Left lung (tissue), 4 donors: ENCODE measurements at regions not wholly inside any gene's neighbourhood (a gene's known extent, or its start where the extent isn't known, plus 50 kb on each side); places are given as distances from the start of the nearest gene placed in this dataset.

Experiments used
- ATAC-seq: fragments of 200-7000 bp; cut with Tn5 transposase; one replicate; pipeline ENCODE4 v1.9.1; 2020; ENCODE audit warnings: moderate library complexity
- DNase-seq, 4 donors: peaks; one replicate each; pipeline ENCODE4 v3.0.0-alpha.2; 2013 to 2020
- H3K27ac ChIP-seq, 2 donors: fragments of 200-600 bp; sonication (generic) in 1 of 2; one replicate each; pipeline versions ENCODE4 v1.5.0 to v1.8.0; 2020 to 2021
- H3K27me3 ChIP-seq, 2 donors: fragments of 200-600 bp; sonication (generic) in 1 of 2; one replicate each; pipeline versions ENCODE4 v1.5.0 to v1.8.0; 2020 to 2021
- H3K36me3 ChIP-seq, 2 donors: fragments of 200-600 bp; sonication (generic) in 1 of 2; one replicate each; pipeline versions ENCODE4 v1.5.0 to v1.8.0; 2020 to 2021
- H3K4me1 ChIP-seq, 2 donors: fragments of 200-600 bp; one replicate each; pipeline ENCODE4 v1.8.0; 2021
- H3K4me3 ChIP-seq, 2 donors: fragments of 200-600 bp; sonication (generic) in 1 of 2; one replicate each; pipeline versions ENCODE4 v1.5.0 to v1.8.0; 2020 to 2021; ENCODE audit warnings: mild to moderate bottlenecking in 1 of 2
- H3K9me3 ChIP-seq, 2 donors: fragments of 200-600 bp; sonication (generic) in 1 of 2; one replicate each; pipeline versions ENCODE4 v1.5.0 to v1.8.0; 2020 to 2021
- CTCF ChIP-seq, 2 donors: fragments of 200-600 bp; sonication (generic) in 1 of 2; IDR thresholded peaks; one replicate each; pipeline versions ENCODE4 v1.5.0 to v1.8.0; 2021; ENCODE audit warnings: antibody characterized with exemption in 2 of 2
- intact Hi-C, 2 donors: fragments of 100-400 bp; cut with DNase I; formaldehyde crosslinking; loops; one replicate each; pipeline versions ENCODE4 v1.11.2 to v1.14.2; 2022
- donor health status: DM: no; HTN: yes; CAD: no.
- donor health status: DM: no; HTN: no; CAD: no.

GRCh38 chr12:58773986-58774385, 146.3 kb downstream of the LRIG3 start:
- ATAC-seq (no peak), DNase-seq (no peak)
- Histone ChIP-seq H3K27me3 (no peaks in the 10 kb centered on the region), H3K27ac (no peak overlapping the region), H3K4me3 (no peak overlapping the region), H3K36me3 (no peaks in the 10 kb centered on the region), H3K4me1 (no peaks in the 10 kb centered on the region), H3K9me3 (peaks cover 0 to 12% of the 10 kb centered on the region in 2 donors)
- TF ChIP-seq CTCF (IDR thresholded peaks at IDR 0.05): no peak
- intact Hi-C loops: no loop called here

GRCh38 chr12:58774731-58775130, 145.6 kb downstream of the LRIG3 start:
- TF ChIP-seq CTCF (IDR thresholded peaks at IDR 0.05): no peak
- Histone ChIP-seq H3K4me1 (no peaks in the 10 kb centered on the region), H3K27me3 (no peaks in the 10 kb centered on the region), H3K9me3 (peaks cover 0 to 12% of the 10 kb centered on the region in 2 donors), H3K36me3 (no peaks in the 10 kb centered on the region), H3K4me3 (no peak overlapping the region), H3K27ac (no peak overlapping the region)
- intact Hi-C loops: no loop called here
- ATAC-seq (no peak), DNase-seq (no peak)

- Histone ChIP-seq H3K36me3 (no peaks in the 10 kb centered on the region), H3K27ac (no peak overlapping the region), H3K4me1 (no peaks in the 10 kb centered on the region), H3K4me3 (no peak overlapping the region), H3K27me3 (no peaks in the 10 kb centered on the region), H3K9me3 (peaks cover 0 to 10% of the 10 kb centered on the region in 2 donors)
- no peak for ATAC-seq
- DNase-seq: no peak
- intact Hi-C loops: no loop called here
- no peak for TF ChIP-seq CTCF (IDR thresholded peaks at IDR 0.05)
These were observed 144.9 kb downstream of the LRIG3 start for GRCh38 chr12:58775396-58775795.

GRCh38 chr12:58776144-58776543, 144.2 kb downstream of the LRIG3 start:
- Histone ChIP-seq H3K9me3 (peaks cover 0 to 7% of the 10 kb centered on the region in 2 donors), H3K27me3 (no peaks in the 10 kb centered on the region), H3K36me3 (no peaks in the 10 kb centered on the region), H3K4me3 (no peak overlapping the region), H3K4me1 (no peaks in the 10 kb centered on the region), H3K27ac (no peak overlapping the region)
- DNase-seq: no peak
- TF ChIP-seq CTCF (IDR thresholded peaks at IDR 0.05): no peak
- intact Hi-C loops: no loop called here
- ATAC-seq: no peak

DNA sequence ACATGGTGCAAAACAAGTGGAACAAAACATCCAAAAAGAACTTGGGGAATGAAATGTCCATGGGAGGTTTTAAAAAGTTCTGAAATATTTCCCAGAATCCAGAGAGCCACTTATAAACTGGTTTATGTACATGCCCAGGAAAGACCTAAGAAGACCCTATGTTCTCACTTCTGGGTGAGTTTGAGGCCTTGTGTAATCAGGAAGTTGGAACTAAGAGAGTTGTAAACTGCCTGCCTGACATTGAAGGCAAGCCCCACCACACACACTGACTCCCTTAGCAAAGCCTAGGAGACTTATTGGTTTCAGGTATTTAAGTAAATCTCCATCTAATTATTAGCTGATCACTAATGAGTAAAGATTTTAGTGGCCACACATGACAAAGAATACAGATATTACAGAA, 142.5 kb downstream of the LRIG3 start:
- intact Hi-C loops: no loop called here
- no peaks in the 10 kb centered on the region for H3K36me3 ChIP-seq
- DNase-seq (no peak), ATAC-seq (no peak)
- H3K4me3 ChIP-seq: no peak overlapping the region
- no peak for TF ChIP-seq CTCF (IDR thresholded peaks at IDR 0.05)
- no peak overlapping the region for H3K27ac ChIP-seq
- peaks cover 0 to 6% of the 10 kb centered on the region in 2 donors for H3K9me3 ChIP-seq
- no peaks in the 10 kb centered on the region for H3K4me1 ChIP-seq
- no peaks in the 10 kb centered on the region for H3K27me3 ChIP-seq
